IMR-90 (cell line): ENCODE measurements at regions not wholly inside any gene's neighbourhood (a gene's known extent, or its start where the extent isn't known, plus 50 kb on each side); places are given as distances from the start of the nearest gene placed in this dataset.

Experiments used
- ATAC-seq: fragments of 200-7000 bp; cut with Tn5 transposase; 2 replicates; pipeline ENCODE4 v1.9.1; 2020; ENCODE audit warnings: low read depth, mild to moderate bottlenecking, moderate library complexity
- BruUV-seq: library from RNA; stranded (reverse); fragments of 400-500 nt; replicated peaks from 2 replicates; lab custom pipeline; 2021; lab: Mats Ljungman, UMichigan
- CTCF ChIA-PET: fragments of 300-600 bp; formaldehyde crosslinking; extraction: SDS; loops from one replicate; lab custom pipeline; 2021; ENCODE audit warnings: antibody characterized with exemption; lab: Yijun Ruan, JAX
- POLR2A ChIA-PET: fragments of 300-600 bp; sonication (Branson Sonifier 250); formaldehyde crosslinking; loops from one replicate; lab custom pipeline; 2022; ENCODE audit warnings: antibody characterized with exemption; ENCODE audit not compliant: unreplicated experiment; lab: Charles Lee
- DNase-seq: peaks from one replicate; pipeline ENCODE4 v3.0.0; 2013
- H2AFZ ChIP-seq: replicated peaks from 2 replicates; pipeline ENCODE3; 2013; ENCODE audit warnings: low read length, mild to moderate bottlenecking; ENCODE audit not compliant: poor library complexity
- H2AK5ac ChIP-seq: 2 replicates; pipeline ENCODE4 v1.6.1; 2013; ENCODE audit warnings: low read depth, low read length, inconsistent platforms
- H2AK9ac ChIP-seq: replicated peaks from 2 replicates; pipeline ENCODE3; 2013; ENCODE audit warnings: mild to moderate bottlenecking, low read depth, low read length, moderate library complexity; ENCODE audit not compliant: poor library complexity
- H2BK120ac ChIP-seq: 2 replicates; pipeline ENCODE4 v1.6.1; 2013; ENCODE audit warnings: low read depth, low read length, inconsistent platforms
- H2BK15ac ChIP-seq: 3 replicates; pipeline ENCODE4 v1.6.1; 2013; ENCODE audit warnings: low read depth, low read length, inconsistent platforms
- H2BK20ac ChIP-seq: 2 replicates; pipeline ENCODE4 v1.6.1; 2013; ENCODE audit warnings: low read depth, mild to moderate bottlenecking, inconsistent platforms, low read length, moderate library complexity
- H2BK5ac ChIP-seq: 2 replicates; pipeline ENCODE4 v1.6.1; 2013; ENCODE audit warnings: mild to moderate bottlenecking, low read depth, low read length, inconsistent platforms; ENCODE audit not compliant: poor library complexity, severe bottlenecking
- H3K14ac ChIP-seq: replicated peaks from 2 replicates; pipeline ENCODE4 v1.6.1; 2013; ENCODE audit warnings: low read depth, low read length, inconsistent platforms
- H3K18ac ChIP-seq: 2 replicates; pipeline ENCODE4 v1.6.1; 2013; ENCODE audit warnings: low read depth, low read length, control low read depth
- H3K23ac ChIP-seq: 2 replicates; pipeline ENCODE4 v1.6.1; 2013; ENCODE audit warnings: low read depth, low read length, inconsistent platforms
- H3K27ac ChIP-seq: 2 replicates; pipeline ENCODE4 v1.5.1; 2013; ENCODE audit warnings: mild to moderate bottlenecking, control low read depth, low read length; ENCODE audit not compliant: insufficient read depth
- H3K27me3 ChIP-seq: 2 replicates; pipeline ENCODE4 v1.6.1; 2013; ENCODE audit warnings: low read length; ENCODE audit not compliant: control insufficient read depth, insufficient read depth
- H3K36me3 ChIP-seq: 2 replicates; pipeline ENCODE4 v1.6.1; 2013; ENCODE audit warnings: low read length, mixed read lengths; ENCODE audit not compliant: control insufficient read depth, insufficient read depth
- H3K4ac ChIP-seq: 2 replicates; pipeline ENCODE4 v1.6.1; 2013; ENCODE audit warnings: low read depth, low read length, inconsistent platforms
- H3K4me1 ChIP-seq: 2 replicates; pipeline ENCODE4 v1.6.1; 2013; ENCODE audit warnings: low read length, mixed read lengths; ENCODE audit not compliant: control insufficient read depth, insufficient read depth
- H3K4me2 ChIP-seq: 2 replicates; pipeline ENCODE4 v1.6.1; 2013; ENCODE audit warnings: low read depth, mild to moderate bottlenecking, control low read depth, low read length, moderate library complexity
- H3K4me3 ChIP-seq: 2 replicates; pipeline ENCODE4 v1.5.1; 2013; ENCODE audit warnings: low read depth, mild to moderate bottlenecking, control low read depth, low read length, moderate library complexity; ENCODE audit not compliant: insufficient read depth
- H3K56ac ChIP-seq: 2 replicates; pipeline ENCODE4 v1.6.1; 2013; ENCODE audit warnings: low read length, inconsistent platforms; ENCODE audit not compliant: insufficient read depth; ENCODE audit errors: extremely low read depth
- H3K79me1 ChIP-seq, 2 experiments: 2 replicates each; pipeline ENCODE4 v1.6.1; 2013; ENCODE audit warnings: low read length in 2 of 2, inconsistent platforms in 1 of 2, low read depth in 1 of 2
- H3K9ac ChIP-seq: 2 replicates; pipeline ENCODE4 v1.6.1; 2013; ENCODE audit warnings: low read depth, low read length, control low read depth
- H3K9me1 ChIP-seq: 2 replicates; pipeline ENCODE4 v1.6.1; 2013; ENCODE audit warnings: low read length, inconsistent platforms; ENCODE audit not compliant: insufficient read depth
- H3K9me3 ChIP-seq: 2 replicates; pipeline ENCODE4 v1.6.1; 2013; ENCODE audit warnings: low read length; ENCODE audit not compliant: control insufficient read depth, insufficient read depth
- H4K20me1 ChIP-seq: 2 replicates; pipeline ENCODE4 v1.6.1; 2013; ENCODE audit warnings: low read length, inconsistent platforms; ENCODE audit not compliant: insufficient read depth
- H4K5ac ChIP-seq: 2 replicates; pipeline ENCODE4 v1.6.1; 2013; ENCODE audit warnings: mild to moderate bottlenecking, low read depth, low read length, control low read depth
- H4K8ac ChIP-seq, 2 experiments: 2 replicates each; pipeline ENCODE4 v1.6.1; 2013; ENCODE audit warnings: low read depth in 2 of 2, low read length in 2 of 2, control low read depth in 1 of 2, inconsistent platforms in 1 of 2
- H4K91ac ChIP-seq: 2 replicates; pipeline ENCODE4 v1.6.1; 2013; ENCODE audit warnings: low read depth, low read length, inconsistent platforms; ENCODE audit not compliant: insufficient read depth
- BHLHE40 ChIP-seq: fragments of 150-350 bp; IDR thresholded peaks from 2 replicates; pipeline ENCODE4 v1.6.1; 2016; ENCODE audit warnings: mild to moderate bottlenecking, low read depth, low read length
- CEBPB ChIP-seq: IDR thresholded peaks from 2 replicates; pipeline ENCODE4 v1.6.1; 2012; ENCODE audit warnings: low read depth, low read length, improper control_type of control experiment
- CHD1 ChIP-seq: IDR thresholded peaks from 2 replicates; pipeline ENCODE4 v1.6.1; 2012; ENCODE audit warnings: low read depth, low read length, improper control_type of control experiment
- CTCF ChIP-seq: conservative IDR thresholded peaks from 2 replicates; pipeline ENCODE4 v1.5.1; 2012; ENCODE audit warnings: mild to moderate bottlenecking, low read depth, low read length, improper control_type of control experiment
- FOS ChIP-seq: fragments of 150-350 bp; IDR thresholded peaks from 2 replicates; pipeline ENCODE4 v1.6.1; 2016; ENCODE audit warnings: low read depth, low read length
- MAFK ChIP-seq: IDR thresholded peaks from 2 replicates; pipeline ENCODE4 v1.6.1; 2012; ENCODE audit warnings: low read depth, low read length, improper control_type of control experiment
- MAZ ChIP-seq: IDR thresholded peaks from 2 replicates; pipeline ENCODE4 v1.6.1; 2012; ENCODE audit warnings: low read depth, mild to moderate bottlenecking, low read length, improper control_type of control experiment, moderate library complexity, borderline replicate concordance
- MXI1 ChIP-seq: IDR thresholded peaks from 2 replicates; pipeline ENCODE4 v1.6.1; 2012; ENCODE audit warnings: low read depth, mild to moderate bottlenecking, low read length, moderate library complexity, borderline replicate concordance
- NFE2L2 ChIP-seq: fragments of 150-350 bp; IDR thresholded peaks from 2 replicates; pipeline ENCODE4 v1.6.1; 2016; ENCODE audit warnings: low read depth, mild to moderate bottlenecking, low read length
- POLR2A ChIP-seq: IDR thresholded peaks from 2 replicates; pipeline ENCODE4 v1.6.1; 2012; ENCODE audit warnings: mild to moderate bottlenecking, low read depth, low read length
- RAD21 ChIP-seq: IDR thresholded peaks from 2 replicates; pipeline ENCODE4 v1.6.1; 2012; ENCODE audit warnings: low read length, improper control_type of control experiment
- RCOR1 ChIP-seq: IDR thresholded peaks from 2 replicates; pipeline ENCODE4 v1.6.1; 2012; ENCODE audit warnings: mild to moderate bottlenecking, low read length, improper control_type of control experiment; ENCODE audit not compliant: insufficient replicate concordance
- RFX5 ChIP-seq: IDR thresholded peaks from 2 replicates; pipeline ENCODE4 v1.8.0; 2012; ENCODE audit warnings: low read depth, mild to moderate bottlenecking, low read length, moderate library complexity
- SMC3 ChIP-seq: fragments of 150-350 bp; IDR thresholded peaks from 2 replicates; pipeline ENCODE4 v1.6.1; 2016; ENCODE audit warnings: low read depth, mild to moderate bottlenecking, antibody characterized with exemption, low read length, moderate library complexity
- USF2 ChIP-seq: fragments of 150-350 bp; IDR thresholded peaks from 2 replicates; pipeline ENCODE4 v1.6.1; 2017; ENCODE audit warnings: mild to moderate bottlenecking, antibody characterized with exemption, low read length, low read depth
- WGBS, 2 experiments: methylation state at CpG; one replicate each; pipeline versions ENCODE4 v1.1.5 to v1.1.7; 2013; ENCODE audit warnings: missing lambda C conversion rate in 2 of 2; ENCODE audit not compliant: insufficient read length in 1 of 2; ENCODE audit errors: extremely low coverage in 2 of 2; 5-methylcytosine and 5-hydroxymethylcytosine counted together
- dilution Hi-C: fragments of 300-500 bp; cut with HindIII; formaldehyde crosslinking; loops from one replicate; pipeline ENCODE4 v1.14.3; 2018; ENCODE audit warnings: low sequenced_read_pairs; ENCODE audit not compliant: unreplicated experiment
- in situ Hi-C: fragments of 300-500 bp; cut with MboI; formaldehyde crosslinking; loops from 3 replicates; pipeline ENCODE4 v1.14.3; 2019; ENCODE audit warnings: low sequenced_read_pairs, inconsistent platforms, mixed read lengths
- intact Hi-C: fragments of 100-400 bp; cut with micrococcal nuclease; formaldehyde crosslinking; loops from 2 replicates; pipeline ENCODE4 v1.10.0; 2022
- TF ChIP-seq, protein P1 (sequence below): fragments of 150-350 bp; IDR thresholded peaks from 2 replicates; pipeline ENCODE4 v1.6.1; 2016; ENCODE audit warnings: low read depth, mild to moderate bottlenecking, low read length, moderate library complexity, borderline replicate concordance

GRCh38 chr2:161103451-161103831, 56.8 kb upstream of the TANK start:
- in situ Hi-C loops: no loop called here
- H3K4me3 ChIP-seq: no peak overlapping the region
- no peak overlapping the region for H3K4ac ChIP-seq
- no peak overlapping the region for H2AFZ ChIP-seq
- ATAC-seq (no peak), DNase-seq (no peak)
- H3K4me2 ChIP-seq: no peak overlapping the region
- no peaks in the 10 kb centered on the region for H4K20me1 ChIP-seq
- H2AK5ac ChIP-seq: no peak overlapping the region
- dilution Hi-C loops: no loop called here
- POLR2A ChIA-PET: no interaction called here
- H2AK9ac ChIP-seq: no peak overlapping the region
- H3K27ac ChIP-seq: no peak overlapping the region
- H3K23ac ChIP-seq: no peak overlapping the region
- BruUV-seq: no TSS peak
- no peak overlapping the region for H2BK20ac ChIP-seq
- H2BK15ac ChIP-seq: no peak overlapping the region
- H4K8ac ChIP-seq: no peak overlapping the region
- H3K4me1 ChIP-seq: no peaks in the 10 kb centered on the region; the same call in 1 of the 2 replicates
- H3K36me3 ChIP-seq: no peaks in the 10 kb centered on the region
- H3K14ac ChIP-seq: no peak overlapping the region
- H3K9me3 ChIP-seq: no peaks in the 10 kb centered on the region
- no peaks in the 10 kb centered on the region for H3K79me1 ChIP-seq
- CTCF ChIA-PET: no interaction called here
- H3K18ac ChIP-seq: no peak overlapping the region
- no peak overlapping the region for H2BK5ac ChIP-seq
- WGBS, 2 experiments: no CpG with 5 or more reads among the region's 4 CpGs
- no peaks in the 10 kb centered on the region for H3K27me3 ChIP-seq
- no peak overlapping the region for H3K9ac ChIP-seq
- H3K9me1 ChIP-seq: no peaks in the 10 kb centered on the region
- intact Hi-C loops: no loop called here
- H4K5ac ChIP-seq: no peak overlapping the region
- no peak overlapping the region for H4K91ac ChIP-seq
- no peak for TF ChIP-seq NFE2L2
- no peak for TF ChIP-seq POLR2A
- no peak for TF ChIP-seq RFX5
- TF ChIP-seq BHLHE40: no peak
- TF ChIP-seq CEBPB: no peak
- TF ChIP-seq, protein P1, sequence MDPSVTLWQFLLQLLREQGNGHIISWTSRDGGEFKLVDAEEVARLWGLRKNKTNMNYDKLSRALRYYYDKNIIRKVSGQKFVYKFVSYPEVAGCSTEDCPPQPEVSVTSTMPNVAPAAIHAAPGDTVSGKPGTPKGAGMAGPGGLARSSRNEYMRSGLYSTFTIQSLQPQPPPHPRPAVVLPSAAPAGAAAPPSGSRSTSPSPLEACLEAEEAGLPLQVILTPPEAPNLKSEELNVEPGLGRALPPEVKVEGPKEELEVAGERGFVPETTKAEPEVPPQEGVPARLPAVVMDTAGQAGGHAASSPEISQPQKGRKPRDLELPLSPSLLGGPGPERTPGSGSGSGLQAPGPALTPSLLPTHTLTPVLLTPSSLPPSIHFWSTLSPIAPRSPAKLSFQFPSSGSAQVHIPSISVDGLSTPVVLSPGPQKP: no peak
- no peak for TF ChIP-seq RAD21
- no peak for TF ChIP-seq USF2
- no peak for TF ChIP-seq FOS
- TF ChIP-seq CHD1: no peak
- no peak for TF ChIP-seq SMC3
- TF ChIP-seq MAZ: no peak
- TF ChIP-seq MAFK: no peak
- TF ChIP-seq RCOR1: no peak
- TF ChIP-seq CTCF: no peak
- no peak for TF ChIP-seq MXI1
- H2BK120ac ChIP-seq: no peak overlapping the region
- H3K56ac ChIP-seq: no peak overlapping the region
